ENCODE measurements at regions not wholly inside any gene's neighbourhood (a gene's known extent, or its start where the extent isn't known, plus 50 kb on each side); places are given as distances from the start of the nearest gene placed in this dataset.

DNA sequence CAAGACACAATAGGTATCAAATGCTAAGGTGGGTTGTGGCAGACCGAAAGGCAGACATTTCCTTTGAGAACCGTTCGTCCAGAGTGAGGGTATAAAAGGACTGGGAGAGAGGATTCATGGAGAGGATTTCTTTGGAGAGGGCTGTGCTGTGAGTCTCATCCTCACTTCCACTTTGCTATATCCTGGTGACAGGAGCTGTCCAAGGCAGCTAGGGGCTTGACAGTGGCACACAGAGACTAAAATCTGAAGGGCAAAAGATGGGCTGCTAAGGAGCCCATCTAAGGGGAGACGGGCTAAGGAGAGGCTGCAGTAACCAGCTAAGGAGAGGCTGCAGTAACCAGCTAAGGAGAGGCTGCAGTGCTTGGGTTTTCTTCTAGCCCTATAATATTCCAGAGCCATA is 214.0 kb upstream of the ADRA1B start:
- no peak for TF ChIP-seq POLR2A (IDR thresholded peaks at IDR 0.05; ENCODE audit: low read length)
- no peak for TF ChIP-seq GATA1 (IDR thresholded peaks at IDR 0.05; ENCODE audit: low read depth, low read length)
